DMS153 (cell line): ENCODE measurements at regions not wholly inside any gene's neighbourhood (a gene's known extent, or its start where the extent isn't known, plus 50 kb on each side); places are given as distances from the start of the nearest gene placed in this dataset.
"Not testable (repeated sequence)": the region's sequence is repeated elsewhere in the genome, so short reads cannot be mapped to it uniquely, and the experiment has no call there.

Source experiments
- DNase-seq: peaks from one replicate; lab custom pipeline; 2025; lab: John Stamatoyannopoulos, UW

GRCh38 chr1:147103416-147104155 is 68.7 kb downstream of the PRKAB2 start:
- not testable (repeated sequence) for DNase-seq

GRCh38 chr1:147099192-147099591 is 73.1 kb downstream of the PRKAB2 start:
- DNase-seq, result no peak

- peak; percentile 13 for DNase-seq
These were observed 73.8 kb downstream of the PRKAB2 start for GRCh38 chr1:147098338-147098973.

- DNase-seq, result no peak
These were observed 76.6 kb downstream of the PRKAB2 start for GRCh38 chr1:147095691-147096090.

- DNase-seq, result no peak
These were observed 80.5 kb downstream of the PRKAB2 start for GRCh38 chr1:147091801-147092200.

- DNase-seq, result no peak
These were observed 82.8 kb downstream of the PRKAB2 start for GRCh38 chr1:147089457-147089856.

GRCh38 chr1:147086129-147086528 is 86.1 kb downstream of the PRKAB2 start:
- DNase-seq, result no peak

GRCh38 chr1:147084273-147085096 is 87.8 kb downstream of the PRKAB2 start:
- peak; percentile 96 for DNase-seq

GRCh38 chr1:147083919-147084272 is 88.4 kb downstream of the PRKAB2 start:
- no peak for DNase-seq

- no peak for DNase-seq
These were observed 91.4 kb downstream of the PRKAB2 start for GRCh38 chr1:147080671-147081394.

- DNase-seq, result peak; percentile 38
These were observed 92.1 kb downstream of the PRKAB2 start for GRCh38 chr1:147080006-147080661.

GRCh38 chr1:147079400-147080005 is 92.8 kb downstream of the PRKAB2 start:
- no peak for DNase-seq

GRCh38 chr1:147078606-147079399 is 93.5 kb downstream of the PRKAB2 start:
- DNase-seq, result no peak

- DNase-seq, result no peak
These were observed 94.2 kb downstream of the PRKAB2 start for GRCh38 chr1:147077936-147078605.

- DNase-seq, result no peak
These were observed 94.7 kb downstream of the PRKAB2 start for GRCh38 chr1:147077523-147077922.

GRCh38 chr1:147077081-147077480 is 95.2 kb downstream of the PRKAB2 start:
- no peak for DNase-seq

- DNase-seq, result no peak
These were observed 95.8 kb downstream of the PRKAB2 start for GRCh38 chr1:147076442-147076841.

- DNase-seq, result no peak
These were observed 99.5 kb downstream of the PRKAB2 start for GRCh38 chr1:147072482-147073432.

- DNase-seq, result no peak
These were observed 101.1 kb downstream of the PRKAB2 start for GRCh38 chr1:147071142-147071541.
